ENCODE measurements at regions not wholly inside any gene's neighbourhood (a gene's known extent, or its start where the extent isn't known, plus 50 kb on each side); places are given as distances from the start of the nearest gene placed in this dataset.
A peak's percentile ranks its signal among the peaks of the same experiment; 100 is the strongest.

- peak; percentile 15 to 75 for DNase-seq (ENCODE audit: low read depth in 2 of 2)
Observed at GRCh38 chr18:56321470-56321869, 316.9 kb downstream of the TXNL1 start.

- no peak for DNase-seq (ENCODE audit: low read depth in 2 of 2)
Observed at GRCh38 chr18:56319953-56320352, 318.4 kb downstream of the TXNL1 start.

- no peak for DNase-seq (ENCODE audit: low read depth in 2 of 2)
Observed at GRCh38 chr18:56316727-56317126, 321.7 kb downstream of the TXNL1 start.

- no peak for DNase-seq (ENCODE audit: low read depth in 2 of 2)
Observed at GRCh38 chr18:56315363-56315762, 323.0 kb downstream of the TXNL1 start.

GRCh38 chr18:56314396-56314795, 324.0 kb downstream of the TXNL1 start:
- DNase-seq (ENCODE audit: low read depth in 2 of 2) = peak in 1 of 2 donors; percentile 19

- DNase-seq (ENCODE audit: low read depth in 2 of 2) = no peak
Observed at GRCh38 chr18:56312551-56313335, 325.6 kb downstream of the TXNL1 start.

- DNase-seq (ENCODE audit: low read depth in 2 of 2) = peak in 1 of 2 donors; percentile 54
Observed at GRCh38 chr18:56309104-56309503, 329.3 kb downstream of the TXNL1 start.

- no peak for DNase-seq (ENCODE audit: low read depth in 2 of 2)
Observed at GRCh38 chr18:56307354-56308170, 330.8 kb downstream of the TXNL1 start.

- no peak for DNase-seq (ENCODE audit: low read depth in 2 of 2)
Observed at GRCh38 chr18:56306797-56307196, 331.6 kb downstream of the TXNL1 start.

- DNase-seq (ENCODE audit: low read depth in 2 of 2) = no peak
Observed at GRCh38 chr18:56305583-56305982, 332.8 kb downstream of the TXNL1 start.

GRCh38 chr18:56302156-56302555, 336.2 kb downstream of the TXNL1 start:
- DNase-seq (ENCODE audit: low read depth in 2 of 2) = no peak

GRCh38 chr18:56299740-56300139, 338.7 kb downstream of the TXNL1 start:
- DNase-seq (ENCODE audit: low read depth in 2 of 2) = no peak

GRCh38 chr18:56298935-56299334, 339.5 kb downstream of the TXNL1 start:
- peak in 1 of 2 donors; percentile 54 for DNase-seq (ENCODE audit: low read depth in 2 of 2)

GRCh38 chr18:56296381-56296780, 342.0 kb downstream of the TXNL1 start:
- DNase-seq (ENCODE audit: low read depth in 2 of 2) = no peak

- no peak for DNase-seq (ENCODE audit: low read depth in 2 of 2)
Observed at GRCh38 chr18:56294484-56295183, 343.8 kb downstream of the TXNL1 start.

- DNase-seq (ENCODE audit: low read depth in 2 of 2) = peak; percentile 39 to 62
Observed at GRCh38 chr18:56291294-56291693, 347.1 kb downstream of the TXNL1 start.

GRCh38 chr18:56289381-56289780, 349.0 kb downstream of the TXNL1 start:
- DNase-seq (ENCODE audit: low read depth in 2 of 2) = peak; percentile 23 to 43

- DNase-seq (ENCODE audit: low read depth in 2 of 2) = no peak
Observed at GRCh38 chr18:56286775-56287325, 351.5 kb downstream of the TXNL1 start.

- no peak for DNase-seq (ENCODE audit: low read depth in 2 of 2)
Observed at GRCh38 chr18:56285387-56286065, 352.9 kb downstream of the TXNL1 start.

GRCh38 chr18:56284319-56284718, 354.1 kb downstream of the TXNL1 start:
- no peak for DNase-seq (ENCODE audit: low read depth in 2 of 2)

- no peak for DNase-seq (ENCODE audit: low read depth in 2 of 2)
Observed at GRCh38 chr18:56283316-56283715, 355.1 kb downstream of the TXNL1 start.
